NCI-H146 (cell line): ENCODE measurements at regions not wholly inside any gene's neighbourhood (a gene's known extent, or its start where the extent isn't known, plus 50 kb on each side); places are given as distances from the start of the nearest gene placed in this dataset.
"Not testable (repeated sequence)": the region's sequence is repeated elsewhere in the genome, so short reads cannot be mapped to it uniquely, and the experiment has no call there.

ENCODE experiments used
- DNase-seq: peaks from one replicate; lab custom pipeline; 2025; lab: John Stamatoyannopoulos, UW

GRCh38 chr3:26375843-26376530, 246.6 kb upstream of the LRRC3B start:
- DNase-seq = no peak

- no peak for DNase-seq
Observed at GRCh38 chr3:26381411-26381810, 241.2 kb upstream of the LRRC3B start.

- no peak for DNase-seq
Observed at GRCh38 chr3:26406636-26407035, 215.9 kb upstream of the LRRC3B start.

- no peak for DNase-seq
Observed at GRCh38 chr3:26418553-26418952, 204.0 kb upstream of the LRRC3B start.

- no peak for DNase-seq
Observed at GRCh38 chr3:26422415-26422814, 200.2 kb upstream of the LRRC3B start.

DNA sequence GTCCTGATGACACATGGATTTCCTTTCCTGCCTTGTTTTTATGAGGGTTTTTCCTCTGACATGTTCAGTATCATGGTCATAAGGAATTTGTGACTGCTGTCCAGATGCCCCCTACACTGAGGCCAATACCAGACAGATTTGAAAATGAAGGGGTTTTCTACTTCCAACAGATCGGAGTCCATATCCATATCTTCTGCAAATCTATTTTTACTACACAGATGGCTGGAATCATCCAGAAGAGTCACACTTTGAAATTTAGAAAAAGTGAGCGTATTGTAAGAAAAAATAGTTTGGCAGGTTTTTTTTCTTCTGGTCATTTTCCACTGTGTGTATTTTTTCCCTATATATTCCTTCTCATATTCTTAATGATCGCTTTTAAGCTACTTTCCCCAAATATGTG, 197.5 kb upstream of the LRRC3B start:
- no peak for DNase-seq

GRCh38 chr3:26428992-26429391, 193.6 kb upstream of the LRRC3B start:
- DNase-seq = no peak

- no peak for DNase-seq
Observed at GRCh38 chr3:26437678-26438077, 184.9 kb upstream of the LRRC3B start.

- DNase-seq = no peak
Observed at GRCh38 chr3:26438325-26438940, 184.1 kb upstream of the LRRC3B start.

GRCh38 chr3:26438981-26439884, 183.3 kb upstream of the LRRC3B start:
- no peak for DNase-seq

- no peak for DNase-seq
Observed at GRCh38 chr3:26449996-26450395, 172.6 kb upstream of the LRRC3B start.

GRCh38 chr3:26452363-26452762, 170.2 kb upstream of the LRRC3B start:
- no peak for DNase-seq

GRCh38 chr3:26460985-26461384, 161.6 kb upstream of the LRRC3B start:
- no peak for DNase-seq

- no peak for DNase-seq
Observed at GRCh38 chr3:26472345-26472744, 150.2 kb upstream of the LRRC3B start.

- DNase-seq = no peak
Observed at GRCh38 chr3:26474706-26475105, 147.9 kb upstream of the LRRC3B start.

- DNase-seq = no peak
Observed at GRCh38 chr3:26480377-26480776, 142.2 kb upstream of the LRRC3B start.

DNA sequence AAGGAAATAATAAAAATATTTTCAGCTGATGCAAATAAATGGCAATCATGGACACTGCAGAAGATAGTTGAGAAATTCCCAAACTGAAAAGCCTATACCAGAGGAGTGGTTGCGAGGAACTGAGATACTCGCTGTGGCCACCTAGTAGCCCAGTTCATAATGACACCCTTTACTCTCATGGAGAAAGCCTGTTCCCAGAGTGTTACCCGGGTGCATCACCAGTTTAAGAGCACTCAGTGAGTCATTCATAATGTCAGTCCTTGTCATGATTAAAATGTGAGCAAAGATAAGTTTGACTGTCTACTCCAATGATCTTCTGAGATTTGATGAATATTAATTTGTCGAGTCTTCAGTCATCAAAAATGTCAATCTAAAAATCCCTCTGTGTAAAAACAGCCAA, 138.4 kb upstream of the LRRC3B start:
- no peak for DNase-seq

- DNase-seq = no peak
Observed at GRCh38 chr3:26498271-26498670, 124.3 kb upstream of the LRRC3B start.

GRCh38 chr3:26505399-26505798, 117.2 kb upstream of the LRRC3B start:
- DNase-seq = no peak

DNA sequence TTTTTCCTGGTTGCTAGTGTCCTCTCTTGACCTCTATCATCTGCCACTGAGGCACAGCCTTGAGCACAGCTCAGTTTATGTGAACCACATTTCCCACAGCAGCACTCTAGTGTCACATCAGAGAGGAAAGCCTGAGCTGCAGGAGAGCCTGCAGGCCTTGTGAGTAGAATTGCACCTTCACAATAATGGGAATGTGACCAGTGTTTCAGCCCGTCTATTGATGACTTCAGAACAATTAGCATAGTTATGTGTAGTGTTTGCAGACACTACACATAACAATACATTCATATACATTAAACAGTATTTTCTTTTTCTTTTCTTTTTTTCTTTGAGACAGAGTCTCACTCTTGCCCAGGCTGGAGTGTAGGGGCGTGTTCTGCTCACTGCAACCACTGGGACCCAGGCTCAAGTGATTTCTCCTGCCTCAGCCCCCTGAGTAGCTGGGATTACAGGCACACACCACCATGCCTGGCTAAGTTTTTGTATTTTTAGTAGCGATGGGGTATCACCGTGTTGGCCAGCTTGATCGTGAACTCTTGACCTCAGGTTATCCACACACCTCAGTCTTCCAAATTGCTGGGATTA, 108.0 kb upstream of the LRRC3B start:
- not testable (repeated sequence) for DNase-seq

- DNase-seq = no peak
Observed at GRCh38 chr3:26515351-26515750, 107.2 kb upstream of the LRRC3B start.

- DNase-seq = no peak
Observed at GRCh38 chr3:26521261-26521660, 101.3 kb upstream of the LRRC3B start.

- DNase-seq = no peak
Observed at GRCh38 chr3:26522919-26523318, 99.7 kb upstream of the LRRC3B start.
